PC-3 (cell line): ENCODE measurements at regions not wholly inside any gene's neighbourhood (a gene's known extent, or its start where the extent isn't known, plus 50 kb on each side); places are given as distances from the start of the nearest gene placed in this dataset.
"Not testable (repeated sequence)": the region's sequence is repeated elsewhere in the genome, so short reads cannot be mapped to it uniquely, and the experiment has no call there.

Experiments
- ATAC-seq: fragments of 200-7000 bp; cut with Tn5 transposase; 2 replicates; pipeline ENCODE4 v1.9.1; 2020; ENCODE audit warnings: mild to moderate bottlenecking, moderate library complexity
- BruUV-seq: library from RNA; stranded (reverse); fragments of 400-500 nt; replicated peaks from 2 replicates; lab custom pipeline; 2021; lab: Mats Ljungman, UMichigan
- CTCF ChIA-PET: fragments of 300-600 bp; sonication (Branson Sonifier 250); formaldehyde crosslinking; loops from one replicate; lab custom pipeline; 2022; ENCODE audit warnings: antibody characterized with exemption; lab: Charles Lee
- POLR2A ChIA-PET: fragments of 300-600 bp; sonication (Branson Sonifier 250); formaldehyde crosslinking; loops from one replicate; lab custom pipeline; 2022; ENCODE audit warnings: antibody characterized with exemption; ENCODE audit not compliant: unreplicated experiment; lab: Charles Lee
- DNase-seq: peaks from one replicate; pipeline ENCODE4 v3.0.0-alpha.2; 2015
- H2AFZ ChIP-seq: fragments of 300-600 bp; sonication (generic); 2 replicates; pipeline ENCODE4 v1.6.0; 2016; ENCODE audit warnings: antibody characterized with exemption, low read length
- H3F3A ChIP-seq: fragments of 300-600 bp; sonication (generic); one replicate; pipeline ENCODE4 v1.6.0; 2017; ENCODE audit warnings: antibody characterized with exemption, low read length, control low read depth, mild to moderate bottlenecking; ENCODE audit not compliant: unreplicated experiment
- H3K27ac ChIP-seq: fragments of 300-600 bp; sonication (generic); 2 replicates; pipeline ENCODE4 v1.5.1; 2016; ENCODE audit warnings: mild to moderate bottlenecking, low read length
- H3K27me3 ChIP-seq: fragments of 300-600 bp; sonication (generic); 2 replicates; pipeline ENCODE4 v1.6.1; 2016; ENCODE audit warnings: low read length, mixed read lengths
- H3K36me3 ChIP-seq: fragments of 300-600 bp; sonication (generic); 2 replicates; pipeline ENCODE4 v1.6.1; 2016; ENCODE audit warnings: low read depth, mixed run types, low read length, mixed read lengths
- H3K4me1 ChIP-seq: fragments of 300-600 bp; sonication (generic); 2 replicates; pipeline ENCODE4 v1.5.1; 2016; ENCODE audit warnings: low read length; ENCODE audit not compliant: insufficient read depth
- H3K4me2 ChIP-seq: fragments of 300-600 bp; sonication (generic); 2 replicates; pipeline ENCODE4 v1.6.0; 2016; ENCODE audit warnings: low read length
- H3K4me3 ChIP-seq: fragments of 300-600 bp; sonication (generic); 2 replicates; pipeline ENCODE4 v1.5.1; 2016; ENCODE audit warnings: mild to moderate bottlenecking, low read length, mixed read lengths
- H3K79me2 ChIP-seq: fragments of 300-600 bp; sonication (generic); 2 replicates; pipeline ENCODE4 v1.6.1; 2017; ENCODE audit warnings: low read length, mixed read lengths
- H3K9ac ChIP-seq: fragments of 300-600 bp; sonication (generic); 2 replicates; pipeline ENCODE4 v1.6.0; 2016; ENCODE audit warnings: mild to moderate bottlenecking, low read length
- H3K9me2 ChIP-seq: fragments of 300-600 bp; sonication (generic); replicated peaks from 2 replicates; pipeline ENCODE4 v1.6.1; 2016; ENCODE audit warnings: mixed run types, low read length, mixed read lengths
- H3K9me3 ChIP-seq: fragments of 300-600 bp; sonication (generic); 2 replicates; pipeline ENCODE4 v1.6.1; 2016; ENCODE audit warnings: low read length, mixed read lengths
- H4K20me1 ChIP-seq: fragments of 300-600 bp; sonication (generic); 2 replicates; pipeline ENCODE4 v1.6.1; 2016; ENCODE audit warnings: low read length, mixed read lengths
- EZH2 ChIP-seq: fragments of 300-600 bp; sonication (generic); IDR thresholded peaks from one replicate; pipeline ENCODE4 v1.6.1; 2017; ENCODE audit warnings: antibody characterized with exemption, mild to moderate bottlenecking, low read length; ENCODE audit not compliant: unreplicated experiment
- EZH2phosphoT487 ChIP-seq: fragments of 300-600 bp; sonication (generic); IDR thresholded peaks from 2 replicates; pipeline ENCODE4 v1.6.1; 2018; ENCODE audit warnings: mild to moderate bottlenecking, antibody characterized with exemption, low read length, borderline replicate concordance
- intact Hi-C: fragments of 100-400 bp; cut with micrococcal nuclease; formaldehyde crosslinking; loops from 2 replicates; pipeline ENCODE4 v1.9.0; 2023
- TF ChIP-seq, protein P1 (sequence below): fragments of 300-600 bp; sonication (generic); conservative IDR thresholded peaks from 2 replicates; pipeline ENCODE4 v1.5.1; 2017; ENCODE audit warnings: antibody characterized with exemption, low read depth, mild to moderate bottlenecking, low read length

DNA sequence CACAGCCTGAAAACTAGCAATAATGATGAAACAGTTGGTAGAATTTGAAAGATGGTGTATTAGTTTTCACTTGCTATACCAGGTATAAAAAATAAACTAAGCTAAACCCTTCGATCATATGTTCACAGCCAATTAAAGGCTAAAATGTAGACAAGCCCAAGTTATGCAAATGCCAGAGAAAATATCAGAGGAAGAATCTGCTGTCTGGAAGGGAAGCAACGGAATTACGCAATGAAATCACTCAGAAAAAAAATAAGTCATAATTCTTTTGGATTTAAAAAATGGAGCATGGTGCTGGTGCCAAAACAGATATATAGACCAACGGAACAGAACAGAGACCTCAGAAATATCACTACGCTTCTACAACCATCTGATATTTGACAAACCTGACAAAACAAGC lies 108.3 kb downstream of the ARL4C start:
- Histone ChIP-seq H3K36me3 (no peaks in the 10 kb centered on the region), H3K4me3 (no peak overlapping the region), H3K27me3 (no peaks in the 10 kb centered on the region), H3K4me1 (no peaks in the 10 kb centered on the region), H2AFZ (no peak overlapping the region), H3K4me2 (no peak overlapping the region), H3K9me2 (no peaks in the 10 kb centered on the region), H3K27ac (no peak overlapping the region), H4K20me1 (no peaks in the 10 kb centered on the region), H3K9me3 (no peaks in the 10 kb centered on the region), H3F3A (no peaks in the 10 kb centered on the region), H3K79me2 (no peaks in the 10 kb centered on the region), H3K9ac (no peak overlapping the region)
- TF ChIP-seq EZH2phosphoT487 (no peak), EZH2 (no peak)
- TF ChIP-seq, protein P1, sequence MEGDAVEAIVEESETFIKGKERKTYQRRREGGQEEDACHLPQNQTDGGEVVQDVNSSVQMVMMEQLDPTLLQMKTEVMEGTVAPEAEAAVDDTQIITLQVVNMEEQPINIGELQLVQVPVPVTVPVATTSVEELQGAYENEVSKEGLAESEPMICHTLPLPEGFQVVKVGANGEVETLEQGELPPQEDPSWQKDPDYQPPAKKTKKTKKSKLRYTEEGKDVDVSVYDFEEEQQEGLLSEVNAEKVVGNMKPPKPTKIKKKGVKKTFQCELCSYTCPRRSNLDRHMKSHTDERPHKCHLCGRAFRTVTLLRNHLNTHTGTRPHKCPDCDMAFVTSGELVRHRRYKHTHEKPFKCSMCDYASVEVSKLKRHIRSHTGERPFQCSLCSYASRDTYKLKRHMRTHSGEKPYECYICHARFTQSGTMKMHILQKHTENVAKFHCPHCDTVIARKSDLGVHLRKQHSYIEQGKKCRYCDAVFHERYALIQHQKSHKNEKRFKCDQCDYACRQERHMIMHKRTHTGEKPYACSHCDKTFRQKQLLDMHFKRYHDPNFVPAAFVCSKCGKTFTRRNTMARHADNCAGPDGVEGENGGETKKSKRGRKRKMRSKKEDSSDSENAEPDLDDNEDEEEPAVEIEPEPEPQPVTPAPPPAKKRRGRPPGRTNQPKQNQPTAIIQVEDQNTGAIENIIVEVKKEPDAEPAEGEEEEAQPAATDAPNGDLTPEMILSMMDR: no peak
- ATAC-seq (no peak), DNase-seq (no peak)
- intact Hi-C loops: no loop called here
- CTCF ChIA-PET: interaction anchor here (0.6 kb wide), 1 partner anchor 90 kb away, joined by 3 read pairs; no protein-coding TSS in a partner anchor
- BruUV-seq: no TSS peak
- POLR2A ChIA-PET: no interaction called here

DNA sequence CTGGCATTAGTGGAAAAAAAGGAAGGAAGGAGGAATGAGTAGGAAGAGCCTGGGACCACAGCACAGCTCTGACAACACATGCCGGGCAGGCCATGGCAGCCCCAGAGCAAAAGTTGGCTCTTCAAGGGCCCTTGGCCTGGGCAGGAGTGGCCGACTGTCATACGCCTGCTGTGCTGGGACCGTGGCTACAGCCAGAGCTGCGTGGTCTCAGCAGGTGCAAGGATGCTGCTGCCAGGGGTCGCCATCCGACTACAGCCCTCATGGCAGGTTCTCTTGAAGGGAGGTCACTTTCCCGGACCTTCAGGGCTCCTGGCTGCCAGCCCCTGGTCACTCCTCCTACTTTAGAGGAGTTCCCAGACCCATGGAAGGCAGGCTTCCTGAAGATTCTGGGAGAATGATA lies 109.9 kb downstream of the ARL4C start:
- Histone ChIP-seq H3K9ac (no peak overlapping the region), H3K36me3 (no peaks in the 10 kb centered on the region), H3K27me3 (no peaks in the 10 kb centered on the region), H4K20me1 (no peaks in the 10 kb centered on the region), H3F3A (no peaks in the 10 kb centered on the region), H2AFZ (no peak overlapping the region), H3K79me2 (no peaks in the 10 kb centered on the region), H3K27ac (no peak overlapping the region), H3K4me1 (no peaks in the 10 kb centered on the region), H3K4me2 (no peak overlapping the region), H3K9me2 (no peaks in the 10 kb centered on the region), H3K4me3 (no peak overlapping the region), H3K9me3 (no peaks in the 10 kb centered on the region)
- POLR2A ChIA-PET: no interaction called here
- DNase-seq (no peak), ATAC-seq (no peak)
- TF ChIP-seq, protein P1: no peak
- TF ChIP-seq EZH2 (no peak), EZH2phosphoT487 (no peak)
- CTCF ChIA-PET: no interaction called here
- no TSS peak for BruUV-seq
- intact Hi-C loops: no loop called here

DNA sequence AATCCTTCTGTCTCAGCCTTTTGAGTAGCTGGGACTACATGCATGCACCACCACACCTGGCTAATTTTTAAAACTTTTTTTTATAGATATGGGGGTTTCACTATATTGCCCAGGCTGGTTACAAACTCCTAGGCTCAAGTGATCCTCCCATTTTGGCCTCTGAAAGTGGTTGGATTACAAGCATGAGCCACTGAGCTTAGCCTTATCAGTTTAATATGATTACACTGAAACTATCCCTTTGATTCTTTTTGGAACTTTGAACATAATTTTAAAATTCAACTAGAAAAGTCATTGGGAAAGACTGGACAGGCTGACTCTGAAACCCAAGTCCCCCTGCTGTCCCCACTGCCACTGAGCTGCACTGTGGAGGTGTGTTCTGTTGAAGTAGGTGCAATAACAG lies 114.8 kb downstream of the ARL4C start:
- BruUV-seq: no TSS peak
- no peaks in the 10 kb centered on the region for H3K9me2 ChIP-seq
- H3K27me3 ChIP-seq: no peaks in the 10 kb centered on the region
- no peak overlapping the region for H3K4me3 ChIP-seq
- POLR2A ChIA-PET: no interaction called here
- H3K9me3 ChIP-seq: no peaks in the 10 kb centered on the region
- TF ChIP-seq EZH2phosphoT487: no peak
- TF ChIP-seq, protein P1: no peak
- TF ChIP-seq EZH2: no peak
- DNase-seq (no peak), ATAC-seq (no peak)
- CTCF ChIA-PET: no interaction called here
- H3K27ac ChIP-seq: no peak overlapping the region
- no peaks in the 10 kb centered on the region for H3K36me3 ChIP-seq
- H2AFZ ChIP-seq: no peak overlapping the region
- no peaks in the 10 kb centered on the region for H3F3A ChIP-seq
- no peak overlapping the region for H3K9ac ChIP-seq
- no peaks in the 10 kb centered on the region for H4K20me1 ChIP-seq
- intact Hi-C loops: no loop called here
- no peaks in the 10 kb centered on the region for H3K4me1 ChIP-seq
- H3K4me2 ChIP-seq: no peak overlapping the region
- no peaks in the 10 kb centered on the region for H3K79me2 ChIP-seq

DNA sequence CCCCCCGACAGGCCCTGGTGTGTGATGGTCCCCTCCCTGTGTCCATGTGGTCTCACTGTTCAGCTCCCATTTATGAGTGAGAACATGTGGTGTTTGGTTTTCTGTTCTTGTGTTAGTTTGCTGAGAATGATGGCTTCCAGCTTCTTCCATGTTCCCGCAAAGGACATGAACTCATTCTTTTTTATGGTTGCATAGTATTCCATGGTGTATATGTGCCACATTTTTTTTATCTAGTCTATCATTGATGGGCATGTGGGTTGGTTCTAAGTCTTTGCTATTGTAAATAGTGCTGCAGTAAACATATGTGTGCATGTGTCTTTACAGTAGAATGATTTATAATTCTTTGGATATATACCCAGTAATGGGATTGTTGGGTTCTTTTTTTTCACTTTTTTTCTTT lies 117.9 kb downstream of the ARL4C start:
- H3K9ac ChIP-seq, H3K9me3 ChIP-seq, BruUV-seq, H3K4me3 ChIP-seq, intact Hi-C loops, H3K9me2 ChIP-seq, POLR2A ChIA-PET, H3K4me1 ChIP-seq, H2AFZ ChIP-seq, H3K27me3 ChIP-seq, H3K27ac ChIP-seq, H3F3A ChIP-seq, ATAC-seq, H3K4me2 ChIP-seq, H4K20me1 ChIP-seq, CTCF ChIA-PET, H3K79me2 ChIP-seq, DNase-seq, H3K36me3 ChIP-seq: not testable (repeated sequence)
